Gastrocnemius medialis (tissue), 4 donors: ENCODE measurements at regions not wholly inside any gene's neighbourhood (a gene's known extent, or its start where the extent isn't known, plus 50 kb on each side); places are given as distances from the start of the nearest gene placed in this dataset.

Experiments used
- CTCF ChIP-seq, 5 experiments: fragments of 450-650 bp in 3 of 5; fragments of 200-600 bp in 2 of 5; sonication (generic) in 2 of 5; IDR thresholded peaks in 4 of 5; conservative IDR thresholded peaks in 1 of 5; 1 replicate in 4 of 5; 2 replicates in 1 of 5; pipeline ENCODE4 v1.5.1; 2016 to 2019; ENCODE audit warnings: antibody characterized with exemption in 5 of 5, mild to moderate bottlenecking in 3 of 5, moderate library complexity in 3 of 5
- POLR2A ChIP-seq, 2 donors: fragments of 450-650 bp; IDR thresholded peaks; one replicate each; pipeline ENCODE4 v1.6.1; 2017; ENCODE audit warnings: antibody characterized with exemption in 2 of 2, mild to moderate bottlenecking in 2 of 2, moderate library complexity in 2 of 2

DNA sequence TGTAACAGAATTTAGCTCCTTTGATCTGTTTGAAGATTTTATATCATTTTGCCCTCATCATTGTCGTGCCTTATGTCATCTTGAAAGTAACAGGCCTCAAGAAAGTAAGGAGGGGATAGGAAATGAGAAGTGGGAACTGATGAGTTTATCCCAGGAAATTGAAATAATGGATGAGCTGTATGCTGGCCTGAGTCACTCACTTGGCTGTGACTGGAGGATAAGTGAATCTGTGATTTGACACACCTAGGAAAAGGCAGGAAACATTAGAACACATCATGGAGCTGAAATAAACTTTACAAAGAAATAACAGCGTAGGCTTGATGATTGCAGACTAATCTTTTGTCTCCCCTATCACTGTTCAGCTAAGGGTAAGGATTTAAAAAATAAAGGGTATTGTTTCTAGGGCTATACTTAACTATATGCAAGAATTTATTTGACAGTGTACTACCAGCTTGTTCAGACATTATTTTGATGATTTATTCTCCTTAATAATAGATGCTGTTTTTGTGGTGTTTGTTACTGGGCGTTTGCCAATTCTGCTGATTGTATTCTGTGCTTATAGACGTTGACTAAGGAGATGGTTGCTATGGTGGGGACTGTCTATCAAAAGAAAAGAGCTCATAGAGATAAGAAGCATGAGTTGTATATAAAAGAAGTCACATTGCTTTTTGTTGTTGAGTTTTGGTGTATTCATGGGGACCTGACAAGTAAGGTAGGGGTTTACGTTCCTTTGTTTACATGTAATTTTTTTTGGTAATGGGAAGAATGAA lies 105.6 kb upstream of the ROPN1 start:
- no peak for TF ChIP-seq POLR2A (IDR thresholded peaks at IDR 0.05)
- no peak for TF ChIP-seq CTCF (IDR thresholded peaks at IDR 0.05 in 4 of 5, conservative IDR thresholded peaks at IDR 0.05 in 1 of 5)
